ENCODE measurements at regions not wholly inside any gene's neighbourhood (a gene's known extent, or its start where the extent isn't known, plus 50 kb on each side); places are given as distances from the start of the nearest gene placed in this dataset.

DNA sequence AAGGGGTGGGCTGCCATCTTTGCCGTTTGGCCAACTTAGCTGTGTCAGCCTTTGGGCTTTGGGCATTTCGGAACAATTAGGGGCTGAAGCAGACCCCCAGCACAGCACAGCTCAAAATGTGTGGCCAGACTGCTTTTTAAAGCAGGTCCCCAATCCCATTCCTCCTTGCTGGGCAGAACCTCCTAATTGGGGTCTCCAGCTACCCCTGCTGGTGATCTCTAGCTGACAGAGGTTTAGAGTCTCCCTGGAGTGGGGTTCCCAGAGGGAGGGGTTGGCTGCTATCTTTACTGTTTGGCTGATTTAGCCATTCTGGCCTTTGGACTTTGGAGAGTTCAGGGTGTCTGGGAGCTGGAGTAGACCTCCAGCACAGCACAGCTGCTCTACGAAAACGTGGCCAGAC is 71.5 kb upstream of the LHCGR start:
- peaks cover 4% of the 10 kb centered on the region for H3K27me3 ChIP-seq (ENCODE audit: low read depth)
- no peak for ATAC-seq
- no peaks in the 10 kb centered on the region for H3K36me3 ChIP-seq
- no peaks in the 10 kb centered on the region for H3K4me1 ChIP-seq
- H3K4me3 ChIP-seq, result no peak overlapping the region
- H3K27ac ChIP-seq, result no peak overlapping the region
- TF ChIP-seq, protein P1, sequence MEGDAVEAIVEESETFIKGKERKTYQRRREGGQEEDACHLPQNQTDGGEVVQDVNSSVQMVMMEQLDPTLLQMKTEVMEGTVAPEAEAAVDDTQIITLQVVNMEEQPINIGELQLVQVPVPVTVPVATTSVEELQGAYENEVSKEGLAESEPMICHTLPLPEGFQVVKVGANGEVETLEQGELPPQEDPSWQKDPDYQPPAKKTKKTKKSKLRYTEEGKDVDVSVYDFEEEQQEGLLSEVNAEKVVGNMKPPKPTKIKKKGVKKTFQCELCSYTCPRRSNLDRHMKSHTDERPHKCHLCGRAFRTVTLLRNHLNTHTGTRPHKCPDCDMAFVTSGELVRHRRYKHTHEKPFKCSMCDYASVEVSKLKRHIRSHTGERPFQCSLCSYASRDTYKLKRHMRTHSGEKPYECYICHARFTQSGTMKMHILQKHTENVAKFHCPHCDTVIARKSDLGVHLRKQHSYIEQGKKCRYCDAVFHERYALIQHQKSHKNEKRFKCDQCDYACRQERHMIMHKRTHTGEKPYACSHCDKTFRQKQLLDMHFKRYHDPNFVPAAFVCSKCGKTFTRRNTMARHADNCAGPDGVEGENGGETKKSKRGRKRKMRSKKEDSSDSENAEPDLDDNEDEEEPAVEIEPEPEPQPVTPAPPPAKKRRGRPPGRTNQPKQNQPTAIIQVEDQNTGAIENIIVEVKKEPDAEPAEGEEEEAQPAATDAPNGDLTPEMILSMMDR (IDR thresholded peaks at IDR 0.05), result no peak
- H3K9me3 ChIP-seq, result no peaks in the 10 kb centered on the region
- DNase-seq, result no peak
- intact Hi-C loops (cut with DNase I), result no loop called here

DNA sequence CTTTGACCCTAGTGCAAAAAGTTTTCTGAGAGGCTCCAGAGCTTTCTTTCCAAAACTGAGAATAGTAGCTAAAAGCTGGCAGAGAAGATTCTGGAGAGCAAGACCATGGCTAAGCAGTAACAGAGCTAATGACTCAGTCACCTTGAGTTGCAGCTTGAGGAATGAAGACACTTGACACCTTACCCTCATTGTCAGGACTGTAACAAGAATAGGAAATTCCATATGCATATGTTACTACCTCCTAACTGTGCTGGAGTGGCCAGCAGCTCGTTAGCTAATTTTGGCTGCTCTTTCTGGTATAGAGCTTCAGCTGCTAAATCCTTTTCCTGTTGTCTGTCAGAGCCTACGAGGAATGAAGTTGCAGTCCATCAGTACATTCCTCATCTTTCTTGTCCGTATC is 68.6 kb upstream of the LHCGR start:
- intact Hi-C loops (cut with DNase I), result no loop called here
- peaks cover 4% of the 10 kb centered on the region for H3K27me3 ChIP-seq (ENCODE audit: low read depth)
- H3K4me3 ChIP-seq, result no peak overlapping the region
- no peak for ATAC-seq
- H3K4me1 ChIP-seq, result no peaks in the 10 kb centered on the region
- H3K36me3 ChIP-seq, result no peaks in the 10 kb centered on the region
- no peak for DNase-seq
- TF ChIP-seq, protein P1 (IDR thresholded peaks at IDR 0.05), result no peak
- no peaks in the 10 kb centered on the region for H3K9me3 ChIP-seq
- H3K27ac ChIP-seq, result no peak overlapping the region

DNA sequence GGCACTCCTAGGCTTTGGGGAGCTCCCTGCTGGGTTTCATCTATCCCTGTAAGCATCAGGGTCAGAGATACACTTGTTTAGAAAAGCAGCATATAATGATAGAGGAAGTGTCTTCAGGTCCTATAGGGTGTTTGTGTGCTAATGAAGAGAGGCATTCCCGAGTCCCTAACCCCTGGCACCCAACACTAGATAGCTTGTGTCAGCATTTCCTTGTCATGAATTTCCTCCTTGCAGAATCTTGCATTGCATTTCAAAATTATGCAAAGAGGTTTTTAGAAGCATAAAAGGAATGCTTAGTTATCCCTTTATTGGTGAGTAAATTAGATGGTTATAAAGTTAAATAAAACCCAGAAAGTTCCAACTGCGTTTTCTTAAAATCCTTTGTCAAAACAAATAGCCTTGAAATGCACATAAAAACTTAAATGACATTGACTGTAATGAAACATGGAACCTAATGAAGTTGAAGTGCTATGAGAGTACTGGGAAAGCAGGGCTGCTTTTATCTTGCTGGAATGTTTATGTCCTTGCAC is 63.7 kb upstream of the LHCGR start:
- H3K27me3 ChIP-seq (ENCODE audit: low read depth), result no peaks in the 10 kb centered on the region
- H3K27ac ChIP-seq, result no peak overlapping the region
- no peaks in the 10 kb centered on the region for H3K9me3 ChIP-seq
- H3K4me1 ChIP-seq, result no peaks in the 10 kb centered on the region
- H3K36me3 ChIP-seq, result no peaks in the 10 kb centered on the region
- ATAC-seq (no peak), DNase-seq (no peak)
- H3K4me3 ChIP-seq, result no peak overlapping the region
- TF ChIP-seq, protein P1 (IDR thresholded peaks at IDR 0.05), result no peak
- intact Hi-C loops (cut with DNase I), result no loop called here

DNA sequence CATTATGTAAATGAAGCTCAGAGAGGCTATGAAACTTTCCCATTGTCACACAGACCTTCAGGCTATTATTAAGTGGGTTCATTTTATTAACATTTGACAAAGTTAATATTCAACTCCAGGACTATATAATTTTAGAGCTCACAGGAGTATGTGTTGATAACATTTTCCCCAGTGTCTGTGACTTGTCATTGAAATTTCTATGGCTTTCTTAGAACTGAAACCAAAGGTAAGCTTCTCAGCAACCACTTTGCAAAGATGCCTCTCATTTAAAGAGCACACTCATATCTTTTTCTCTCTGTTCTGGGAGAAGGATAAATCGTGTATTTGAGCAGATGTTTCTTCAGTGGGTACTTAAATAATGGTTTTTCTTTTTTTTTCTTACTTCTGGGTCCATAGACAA is 61.8 kb upstream of the LHCGR start:
- H3K27ac ChIP-seq, result no peak overlapping the region
- H3K4me3 ChIP-seq, result no peak overlapping the region
- no peaks in the 10 kb centered on the region for H3K36me3 ChIP-seq
- DNase-seq, result no peak
- ATAC-seq, result no peak
- TF ChIP-seq, protein P1 (IDR thresholded peaks at IDR 0.05), result no peak
- no peaks in the 10 kb centered on the region for H3K4me1 ChIP-seq
- intact Hi-C loops (cut with DNase I), result no loop called here
- H3K9me3 ChIP-seq, result no peaks in the 10 kb centered on the region
- H3K27me3 ChIP-seq (ENCODE audit: low read depth), result no peaks in the 10 kb centered on the region

DNA sequence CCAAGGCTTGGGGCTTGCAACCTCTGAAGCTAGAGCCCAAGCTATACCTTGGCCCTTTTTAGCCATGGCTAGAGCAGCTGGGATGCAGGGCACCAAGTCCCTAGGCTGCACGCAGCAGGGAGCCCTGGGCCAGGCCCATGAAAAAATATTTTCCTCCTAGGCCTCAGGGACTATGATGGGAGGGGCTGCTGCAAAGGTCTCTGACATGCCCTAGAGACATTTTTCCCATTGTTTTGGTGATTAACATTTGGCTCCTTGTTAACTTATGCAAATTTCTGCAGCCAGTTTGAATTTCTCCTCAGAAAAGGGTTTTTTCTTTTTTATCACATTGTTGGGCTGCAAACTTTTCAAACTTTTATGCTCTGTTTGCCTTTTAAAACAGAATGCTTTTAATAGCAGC is 56.9 kb upstream of the LHCGR start:
- TF ChIP-seq, protein P1 (IDR thresholded peaks at IDR 0.05), result no peak
- intact Hi-C loops (cut with DNase I), result no loop called here
- no peaks in the 10 kb centered on the region for H3K36me3 ChIP-seq
- no peaks in the 10 kb centered on the region for H3K27me3 ChIP-seq (ENCODE audit: low read depth)
- H3K9me3 ChIP-seq, result no peaks in the 10 kb centered on the region
- ATAC-seq (no peak), DNase-seq (no peak)
- H3K4me3 ChIP-seq, result no peak overlapping the region
- H3K4me1 ChIP-seq, result no peaks in the 10 kb centered on the region
- H3K27ac ChIP-seq, result no peak overlapping the region

DNA sequence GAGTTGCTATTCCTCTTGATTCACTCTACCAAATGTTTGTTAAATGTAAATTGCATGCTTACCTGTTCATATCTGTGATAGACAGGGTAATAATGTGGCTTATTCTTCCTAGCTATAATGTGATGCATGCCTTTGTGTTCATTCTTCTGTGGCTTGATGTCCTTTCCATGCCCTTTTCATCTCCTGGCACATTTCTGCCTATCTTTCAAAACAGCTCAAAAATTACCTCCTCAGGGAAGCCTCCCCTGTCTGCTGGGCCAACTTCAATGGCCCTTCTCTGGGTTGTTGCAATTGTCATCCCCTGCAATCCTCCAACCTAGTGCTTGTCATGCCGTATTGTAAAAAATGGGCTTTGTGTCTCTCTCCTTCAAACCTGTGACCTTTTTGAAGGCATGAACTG is 52.8 kb upstream of the LHCGR start:
- ATAC-seq (no peak), DNase-seq (no peak)
- intact Hi-C loops (cut with DNase I), result no loop called here
- Histone ChIP-seq H3K9me3 (no peaks in the 10 kb centered on the region), H3K4me1 (no peaks in the 10 kb centered on the region), H3K27ac (no peak overlapping the region), H3K27me3 (ENCODE audit: low read depth) (no peaks in the 10 kb centered on the region), H3K36me3 (no peaks in the 10 kb centered on the region), H3K4me3 (no peak overlapping the region)
- TF ChIP-seq, protein P1 (IDR thresholded peaks at IDR 0.05), result no peak

Measured in lower lobe of right lung (tissue), 2 donors.